ENCODE measurements at regions not wholly inside any gene's neighbourhood (a gene's known extent, or its start where the extent isn't known, plus 50 kb on each side); places are given as distances from the start of the nearest gene placed in this dataset.

DNA sequence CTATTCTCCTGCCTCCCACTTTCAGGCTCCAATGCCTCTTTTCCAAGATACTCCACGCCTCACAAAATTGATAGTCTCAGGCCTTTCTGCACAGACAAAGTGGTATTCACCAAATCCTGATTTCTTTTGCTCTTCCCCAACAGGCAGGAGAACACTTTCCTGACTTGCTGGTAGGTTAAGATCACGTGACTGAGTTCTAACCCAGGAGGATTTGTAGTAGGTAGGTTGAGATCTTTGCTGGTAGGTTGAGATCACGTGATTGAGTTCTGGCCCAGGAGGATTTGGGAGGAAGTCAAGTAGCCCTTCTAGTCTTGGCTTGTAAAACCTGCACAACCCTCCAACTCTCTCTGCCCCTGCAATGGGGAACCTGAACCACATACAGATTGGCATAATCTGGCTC lies 741.5 kb downstream of the TYW1 start:
- TF ChIP-seq SMC3 (IDR thresholded peaks at IDR 0.05; ENCODE audit: low read depth, low read length) (no peak), RAD21 (IDR thresholded peaks at IDR 0.05; ENCODE audit: low read length) (no peak), CTCF (conservative IDR thresholded peaks at IDR 0.05; ENCODE audit: low read depth, low read length) (no peak), CHD1 (IDR thresholded peaks at IDR 0.05; ENCODE audit: low read depth, low read length) (no peak), POLR2A (IDR thresholded peaks at IDR 0.05; ENCODE audit: low read depth, low read length) (no peak), MAFK (IDR thresholded peaks at IDR 0.05; ENCODE audit: low read depth, low read length) (no peak), CEBPB (IDR thresholded peaks at IDR 0.05; ENCODE audit: low read depth, low read length) (no peak), USF2 (IDR thresholded peaks at IDR 0.05; ENCODE audit: low read depth, low read length) (peak; percentile 25; the same call in 1 of the 2 replicates), MAZ (IDR thresholded peaks at IDR 0.05; ENCODE audit: borderline replicate concordance, low read depth, low read length) (no peak)
- TF ChIP-seq, protein P1, sequence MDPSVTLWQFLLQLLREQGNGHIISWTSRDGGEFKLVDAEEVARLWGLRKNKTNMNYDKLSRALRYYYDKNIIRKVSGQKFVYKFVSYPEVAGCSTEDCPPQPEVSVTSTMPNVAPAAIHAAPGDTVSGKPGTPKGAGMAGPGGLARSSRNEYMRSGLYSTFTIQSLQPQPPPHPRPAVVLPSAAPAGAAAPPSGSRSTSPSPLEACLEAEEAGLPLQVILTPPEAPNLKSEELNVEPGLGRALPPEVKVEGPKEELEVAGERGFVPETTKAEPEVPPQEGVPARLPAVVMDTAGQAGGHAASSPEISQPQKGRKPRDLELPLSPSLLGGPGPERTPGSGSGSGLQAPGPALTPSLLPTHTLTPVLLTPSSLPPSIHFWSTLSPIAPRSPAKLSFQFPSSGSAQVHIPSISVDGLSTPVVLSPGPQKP (IDR thresholded peaks at IDR 0.05; ENCODE audit: borderline replicate concordance, low read depth, low read length): no peak

Data from IMR-90 (cell line).